HEK293 (cell line): ENCODE measurements at regions not wholly inside any gene's neighbourhood (a gene's known extent, or its start where the extent isn't known, plus 50 kb on each side); places are given as distances from the start of the nearest gene placed in this dataset.
"Not testable (repeated sequence)": the region's sequence is repeated elsewhere in the genome, so short reads cannot be mapped to it uniquely, and the experiment has no call there.

Source experiments
- MZF1 ChIP-seq: fragments of 450-650 bp; formaldehyde crosslinking; IDR thresholded peaks from 2 replicates; pipeline ENCODE4 v1.5.1; 2017; ENCODE audit warnings: missing biosample characterization, missing genetic modification characterization, borderline replicate concordance
- ZBTB1 ChIP-seq: fragments of 450-650 bp; formaldehyde crosslinking; IDR thresholded peaks from 2 replicates; pipeline ENCODE4 v1.5.1; 2016; ENCODE audit warnings: missing biosample characterization, missing genetic modification characterization
- TF ChIP-seq, protein P1 (sequence below): fragments of 450-650 bp; formaldehyde crosslinking; IDR thresholded peaks from 2 replicates; pipeline ENCODE4 v1.5.1; 2016; ENCODE audit warnings: missing biosample characterization, missing genetic modification characterization

DNA sequence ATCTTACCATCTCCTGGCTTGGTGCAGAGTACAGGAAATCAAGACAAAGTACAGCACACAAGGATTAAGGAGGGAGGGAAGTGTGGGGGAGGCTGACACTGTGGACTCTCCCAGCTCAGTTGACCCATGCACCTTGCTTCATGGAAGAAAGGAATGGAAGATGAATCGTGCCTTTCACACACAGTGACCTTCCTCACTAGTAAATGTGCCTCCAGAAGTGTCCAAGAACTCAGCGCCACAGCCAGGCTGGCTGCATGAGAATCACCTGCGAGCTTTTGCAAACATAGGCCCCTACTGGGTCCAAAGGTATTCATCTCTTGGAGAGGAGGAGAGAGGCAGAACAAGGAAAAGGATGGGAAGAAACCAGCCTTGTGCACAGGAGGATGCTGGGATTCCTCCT is 65.5 kb downstream of the UNC93B1 start:
- TF ChIP-seq, protein P1, sequence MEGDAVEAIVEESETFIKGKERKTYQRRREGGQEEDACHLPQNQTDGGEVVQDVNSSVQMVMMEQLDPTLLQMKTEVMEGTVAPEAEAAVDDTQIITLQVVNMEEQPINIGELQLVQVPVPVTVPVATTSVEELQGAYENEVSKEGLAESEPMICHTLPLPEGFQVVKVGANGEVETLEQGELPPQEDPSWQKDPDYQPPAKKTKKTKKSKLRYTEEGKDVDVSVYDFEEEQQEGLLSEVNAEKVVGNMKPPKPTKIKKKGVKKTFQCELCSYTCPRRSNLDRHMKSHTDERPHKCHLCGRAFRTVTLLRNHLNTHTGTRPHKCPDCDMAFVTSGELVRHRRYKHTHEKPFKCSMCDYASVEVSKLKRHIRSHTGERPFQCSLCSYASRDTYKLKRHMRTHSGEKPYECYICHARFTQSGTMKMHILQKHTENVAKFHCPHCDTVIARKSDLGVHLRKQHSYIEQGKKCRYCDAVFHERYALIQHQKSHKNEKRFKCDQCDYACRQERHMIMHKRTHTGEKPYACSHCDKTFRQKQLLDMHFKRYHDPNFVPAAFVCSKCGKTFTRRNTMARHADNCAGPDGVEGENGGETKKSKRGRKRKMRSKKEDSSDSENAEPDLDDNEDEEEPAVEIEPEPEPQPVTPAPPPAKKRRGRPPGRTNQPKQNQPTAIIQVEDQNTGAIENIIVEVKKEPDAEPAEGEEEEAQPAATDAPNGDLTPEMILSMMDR (tag by site-specific recombination), result not testable (repeated sequence)
- TF ChIP-seq MZF1; ZBTB1 (tag by site-specific recombination): not testable (repeated sequence)
